Duodenal mucosa (tissue), 2 donors: ENCODE measurements at regions not wholly inside any gene's neighbourhood (a gene's known extent, or its start where the extent isn't known, plus 50 kb on each side); places are given as distances from the start of the nearest gene placed in this dataset.

ENCODE experiments used
- H3K27ac ChIP-seq: one replicate; pipeline ENCODE4 v1.7.0; 2013; ENCODE audit warnings: low read depth, low read length
- H3K27me3 ChIP-seq, 2 donors: one replicate each; pipeline ENCODE4 v1.7.0; 2013; ENCODE audit warnings: low read length in 2 of 2, control low read depth in 1 of 2; ENCODE audit not compliant: insufficient read depth in 2 of 2, control insufficient read depth in 1 of 2
- H3K36me3 ChIP-seq, 2 donors: one replicate each; pipeline ENCODE4 v1.7.0; 2013; ENCODE audit warnings: low read length in 2 of 2, control low read depth in 1 of 2; ENCODE audit not compliant: insufficient read depth in 2 of 2, control insufficient read depth in 1 of 2
- H3K4me1 ChIP-seq, 2 donors: one replicate each; pipeline ENCODE4 v1.7.0; 2013; ENCODE audit warnings: low read length in 2 of 2, control low read depth in 1 of 2; ENCODE audit not compliant: insufficient read depth in 2 of 2, control insufficient read depth in 1 of 2
- H3K4me3 ChIP-seq, 2 donors: one replicate each; pipeline ENCODE4 v1.7.0; 2013; ENCODE audit warnings: low read length in 2 of 2, low read depth in 1 of 2
- H3K9ac ChIP-seq, 2 donors: one replicate each; pipeline ENCODE4 v1.7.0; 2013; ENCODE audit warnings: low read length in 2 of 2, low read depth in 1 of 2
- H3K9me3 ChIP-seq, 2 donors: one replicate each; pipeline ENCODE4 v1.7.0; 2013; ENCODE audit warnings: low read length in 2 of 2, control low read depth in 1 of 2; ENCODE audit not compliant: control insufficient read depth in 1 of 2

GRCh38 chr6:105821027-105821426 is 265.1 kb upstream of the PRDM1 start:
- no peak overlapping the region for H3K4me3 ChIP-seq
- H3K9me3 ChIP-seq = no peaks in the 10 kb centered on the region
- H3K27me3 ChIP-seq = no peaks in the 10 kb centered on the region
- no peak overlapping the region for H3K9ac ChIP-seq
- no peaks in the 10 kb centered on the region for H3K36me3 ChIP-seq
- no peak overlapping the region for H3K27ac ChIP-seq
- H3K4me1 ChIP-seq = no peaks in the 10 kb centered on the region

- Histone ChIP-seq H3K9me3 (no peaks in the 10 kb centered on the region), H3K36me3 (no peaks in the 10 kb centered on the region), H3K4me1 (no peaks in the 10 kb centered on the region), H3K27me3 (no peaks in the 10 kb centered on the region), H3K4me3 (no peak overlapping the region), H3K27ac (no peak overlapping the region), H3K9ac (no peak overlapping the region)
Measured at GRCh38 chr6:105819745-105820144, 266.4 kb upstream of the PRDM1 start.

GRCh38 chr6:105818505-105818904 is 267.6 kb upstream of the PRDM1 start:
- no peaks in the 10 kb centered on the region for H3K36me3 ChIP-seq
- H3K9ac ChIP-seq = no peak overlapping the region
- no peak overlapping the region for H3K4me3 ChIP-seq
- H3K27me3 ChIP-seq = no peaks in the 10 kb centered on the region
- no peaks in the 10 kb centered on the region for H3K4me1 ChIP-seq
- no peaks in the 10 kb centered on the region for H3K9me3 ChIP-seq
- no peak overlapping the region for H3K27ac ChIP-seq

GRCh38 chr6:105817961-105818360 is 268.2 kb upstream of the PRDM1 start:
- Histone ChIP-seq H3K9ac (no peak overlapping the region), H3K27me3 (no peaks in the 10 kb centered on the region), H3K9me3 (no peaks in the 10 kb centered on the region), H3K4me3 (no peak overlapping the region), H3K36me3 (no peaks in the 10 kb centered on the region), H3K27ac (no peak overlapping the region), H3K4me1 (no peaks in the 10 kb centered on the region)

- no peak overlapping the region for H3K27ac ChIP-seq
- H3K36me3 ChIP-seq = no peaks in the 10 kb centered on the region
- no peaks in the 10 kb centered on the region for H3K27me3 ChIP-seq
- no peaks in the 10 kb centered on the region for H3K9me3 ChIP-seq
- no peak overlapping the region for H3K9ac ChIP-seq
- no peaks in the 10 kb centered on the region for H3K4me1 ChIP-seq
- no peak overlapping the region for H3K4me3 ChIP-seq
Measured at GRCh38 chr6:105817370-105817769, 268.8 kb upstream of the PRDM1 start.

- H3K27me3 ChIP-seq = no peaks in the 10 kb centered on the region
- H3K4me1 ChIP-seq = no peaks in the 10 kb centered on the region
- H3K36me3 ChIP-seq = no peaks in the 10 kb centered on the region
- H3K27ac ChIP-seq = no peak overlapping the region
- no peak overlapping the region for H3K9ac ChIP-seq
- H3K4me3 ChIP-seq = no peak overlapping the region
- no peaks in the 10 kb centered on the region for H3K9me3 ChIP-seq
Measured at GRCh38 chr6:105816847-105817246, 269.3 kb upstream of the PRDM1 start.

GRCh38 chr6:105815661-105816555 is 270.2 kb upstream of the PRDM1 start:
- Histone ChIP-seq H3K36me3 (no peaks in the 10 kb centered on the region), H3K27me3 (no peaks in the 10 kb centered on the region), H3K4me3 (no peak overlapping the region), H3K9me3 (no peaks in the 10 kb centered on the region), H3K9ac (no peak overlapping the region), H3K4me1 (peaks cover 0 to 2% of the 10 kb centered on the region in 2 donors), H3K27ac (no peak overlapping the region)

GRCh38 chr6:105814745-105815536 is 271.2 kb upstream of the PRDM1 start:
- H3K4me3 ChIP-seq = no peak overlapping the region
- no peaks in the 10 kb centered on the region for H3K27me3 ChIP-seq
- H3K27ac ChIP-seq = no peak overlapping the region
- no peaks in the 10 kb centered on the region for H3K36me3 ChIP-seq
- no peak overlapping the region for H3K9ac ChIP-seq
- H3K4me1 ChIP-seq = peaks cover 6 to 11% of the 10 kb centered on the region in 2 donors
- no peaks in the 10 kb centered on the region for H3K9me3 ChIP-seq

GRCh38 chr6:105810922-105811482 is 275.1 kb upstream of the PRDM1 start:
- no peak overlapping the region for H3K9ac ChIP-seq
- no peaks in the 10 kb centered on the region for H3K36me3 ChIP-seq
- no peak overlapping the region for H3K4me3 ChIP-seq
- no peaks in the 10 kb centered on the region for H3K27me3 ChIP-seq
- no peak overlapping the region for H3K27ac ChIP-seq
- no peaks in the 10 kb centered on the region for H3K9me3 ChIP-seq
- peaks cover 17 to 22% of the 10 kb centered on the region in 2 donors for H3K4me1 ChIP-seq
